ENCODE measurements at regions not wholly inside any gene's neighbourhood (a gene's known extent, or its start where the extent isn't known, plus 50 kb on each side); places are given as distances from the start of the nearest gene placed in this dataset.

DNA sequence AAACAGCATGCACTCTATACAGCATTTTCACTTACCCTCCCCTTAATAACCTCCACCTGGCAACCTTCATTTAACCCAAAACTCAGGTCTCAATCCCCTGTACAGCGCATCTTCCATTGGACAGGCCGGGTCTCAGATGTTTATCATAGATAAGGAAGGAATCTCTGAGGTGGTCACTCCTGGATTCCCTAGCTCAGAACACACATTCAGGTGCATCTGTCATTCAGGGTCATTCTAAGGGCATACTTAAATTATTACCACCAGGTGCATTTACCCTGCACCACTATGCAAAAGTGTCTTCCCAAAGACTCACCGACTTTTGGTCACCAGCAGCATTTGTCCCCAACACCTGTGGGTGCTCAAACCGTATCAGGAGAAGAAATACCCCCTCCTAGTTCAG is 144.2 kb downstream of the RELL1 start (continued):
- TF ChIP-seq FOSL1 (IDR thresholded peaks at IDR 0.05; ENCODE audit: insufficient read depth, low read depth, low read length) (no peak), CTBP2 (IDR thresholded peaks at IDR 0.05; ENCODE audit: borderline replicate concordance, insufficient read depth, insufficient read length, low read length) (no peak)

Measured in H1 (cell line).